Mesenchymal stem cell (in vitro differentiated cells and primary cell): ENCODE measurements at regions not wholly inside any gene's neighbourhood (a gene's known extent, or its start where the extent isn't known, plus 50 kb on each side); places are given as distances from the start of the nearest gene placed in this dataset.

ENCODE experiments used
- DNase-seq: peaks from one replicate; pipeline ENCODE4 v3.0.0-alpha.2; 2013
- H2AFZ ChIP-seq: one replicate; pipeline ENCODE4 v1.6.1; 2013; ENCODE audit warnings: low read depth, mild to moderate bottlenecking, control low read depth, inconsistent platforms, low read length, moderate library complexity
- H2AK5ac ChIP-seq: 2 replicates; pipeline ENCODE4 v1.6.1; 2013; ENCODE audit warnings: low read length, moderate library complexity, mild to moderate bottlenecking, inconsistent platforms; ENCODE audit not compliant: severe bottlenecking
- H2BK120ac ChIP-seq: one replicate; pipeline ENCODE4 v1.6.1; 2013; ENCODE audit warnings: low read depth, mild to moderate bottlenecking, inconsistent platforms, low read length, moderate library complexity
- H2BK12ac ChIP-seq, 2 experiments: one replicate each; pipeline ENCODE4 v1.6.1; 2013; ENCODE audit warnings: inconsistent platforms in 2 of 2, low read length in 2 of 2, mild to moderate bottlenecking in 2 of 2, moderate library complexity in 2 of 2, control low read depth in 1 of 2
- H2BK15ac ChIP-seq: one replicate; pipeline ENCODE4 v1.6.1; 2013; ENCODE audit warnings: mild to moderate bottlenecking, low read depth, inconsistent platforms; ENCODE audit not compliant: poor library complexity, severe bottlenecking
- H2BK5ac ChIP-seq: 2 replicates; pipeline ENCODE4 v1.6.1; 2013; ENCODE audit warnings: low read depth, mild to moderate bottlenecking, low read length, control low read depth, inconsistent platforms; ENCODE audit not compliant: poor library complexity, severe bottlenecking
- H3K14ac ChIP-seq, 2 experiments: one replicate each; pipeline ENCODE4 v1.6.1; 2013; ENCODE audit warnings: inconsistent platforms in 2 of 2, low read length in 2 of 2, control low read depth in 1 of 2, mild to moderate bottlenecking in 1 of 2, moderate library complexity in 1 of 2
- H3K18ac ChIP-seq, 2 experiments: one replicate each; pipeline ENCODE4 v1.6.1; 2013; ENCODE audit warnings: inconsistent platforms in 2 of 2, low read length in 2 of 2, control low read depth in 1 of 2, low read depth in 1 of 2, mild to moderate bottlenecking in 1 of 2
- H3K23ac ChIP-seq, 2 experiments: one replicate each; pipeline ENCODE4 v1.6.1; 2013; ENCODE audit warnings: inconsistent platforms in 2 of 2, low read length in 2 of 2, mild to moderate bottlenecking in 2 of 2, moderate library complexity in 2 of 2, control low read depth in 1 of 2
- H3K27ac ChIP-seq: 2 replicates; pipeline ENCODE4 v1.5.1; 2013; ENCODE audit warnings: mild to moderate bottlenecking, moderate library complexity, low read length, control low read depth, inconsistent platforms; ENCODE audit not compliant: poor library complexity, severe bottlenecking
- H3K27me3 ChIP-seq, 2 experiments: 2 replicates each; pipeline versions ENCODE4 v1.6.1 to v1.7.0; 2013; ENCODE audit warnings: low read length in 2 of 2, mild to moderate bottlenecking in 2 of 2, moderate library complexity in 2 of 2, control low read depth in 1 of 2, inconsistent platforms in 1 of 2; ENCODE audit not compliant: control insufficient read depth in 1 of 2, insufficient read depth in 1 of 2
- H3K36me3 ChIP-seq, 2 experiments: 2 replicates each; pipeline versions ENCODE4 v1.6.1 to v1.7.0; 2013; ENCODE audit warnings: low read length in 2 of 2, control low read depth in 1 of 2, inconsistent platforms in 1 of 2, low read depth in 1 of 2, mild to moderate bottlenecking in 1 of 2; ENCODE audit not compliant: insufficient read depth in 2 of 2, control insufficient read depth in 1 of 2
- H3K4ac ChIP-seq, 2 experiments: one replicate each; pipeline ENCODE4 v1.6.1; 2013; ENCODE audit warnings: inconsistent platforms in 2 of 2, low read length in 2 of 2, mild to moderate bottlenecking in 2 of 2, moderate library complexity in 2 of 2, control low read depth in 1 of 2, low read depth in 1 of 2
- H3K4me1 ChIP-seq: 2 replicates; pipeline ENCODE4 v1.6.1; 2013; ENCODE audit warnings: low read depth, low read length, control low read depth; ENCODE audit not compliant: control insufficient read depth, insufficient read depth
- H3K4me2 ChIP-seq: 2 replicates; pipeline ENCODE4 v1.6.1; 2013; ENCODE audit warnings: low read length, mild to moderate bottlenecking, inconsistent platforms; ENCODE audit not compliant: poor library complexity, severe bottlenecking
- H3K4me3 ChIP-seq, 2 experiments: 2 replicates each; pipeline versions ENCODE4 v1.5.1 to v1.7.0; 2013; ENCODE audit warnings: low read length in 2 of 2, mild to moderate bottlenecking in 2 of 2, control low read depth in 1 of 2, low read depth in 1 of 2; ENCODE audit not compliant: insufficient read depth in 1 of 2
- H3K79me1 ChIP-seq: replicated peaks from 2 replicates; pipeline ENCODE4 v1.6.1; 2013; ENCODE audit warnings: mild to moderate bottlenecking, control low read depth, low read length, inconsistent platforms; ENCODE audit not compliant: poor library complexity, severe bottlenecking
- H3K9ac ChIP-seq: 2 replicates; pipeline ENCODE4 v1.7.0; 2013; ENCODE audit warnings: mild to moderate bottlenecking, low read length, moderate library complexity
- H3K9me3 ChIP-seq: 2 replicates; pipeline ENCODE4 v1.7.0; 2013; ENCODE audit warnings: mild to moderate bottlenecking, low read length; ENCODE audit not compliant: control insufficient read depth
- H4K8ac ChIP-seq: one replicate; pipeline ENCODE4 v1.6.1; 2013; ENCODE audit warnings: inconsistent platforms, mild to moderate bottlenecking, low read length, moderate library complexity
- H4K91ac ChIP-seq: one replicate; pipeline ENCODE4 v1.6.1; 2013; ENCODE audit warnings: mild to moderate bottlenecking, low read length, inconsistent platforms
- WGBS: methylation state at CpG from one replicate; pipeline ENCODE4 v1.1.7; 2013; ENCODE audit warnings: mixed read lengths; 5-methylcytosine and 5-hydroxymethylcytosine counted together

- H3K36me3 ChIP-seq = peaks cover 8 to 10% of the 10 kb centered on the region in 2 experiments
- peak overlapping the region; percentile 23 for H2AFZ ChIP-seq
- peak overlapping the region; percentile 11 for H4K91ac ChIP-seq
- DNase-seq = peak; percentile 51
- H2BK12ac ChIP-seq = no peak overlapping the region
- H3K4me3 ChIP-seq = peak overlapping the region; percentile 78 to 88
- H3K79me1 ChIP-seq = no peaks in the 10 kb centered on the region
- no peak overlapping the region for H2BK5ac ChIP-seq
- no peak overlapping the region for H2BK120ac ChIP-seq
- no peaks in the 10 kb centered on the region for H3K9me3 ChIP-seq
- peaks cover 2% of the 10 kb centered on the region for H3K4me1 ChIP-seq
- peak overlapping the region; percentile 63 for H3K4me2 ChIP-seq
- H3K27ac ChIP-seq = peak overlapping the region; percentile 58
- peak overlapping the region in 1 of 2 experiments; percentile 83 for H3K14ac ChIP-seq
- peak overlapping the region in 1 of 2 experiments; percentile 59 for H3K23ac ChIP-seq
- H3K18ac ChIP-seq = peak overlapping the region in 1 of 2 experiments; percentile 56
- peak overlapping the region; percentile 2 for H2BK15ac ChIP-seq
- no peak overlapping the region for H2AK5ac ChIP-seq
- H4K8ac ChIP-seq = no peak overlapping the region
- H3K4ac ChIP-seq = no peak overlapping the region
- H3K9ac ChIP-seq = peak overlapping the region; percentile 91
- H3K27me3 ChIP-seq = peaks cover 0 to 48% of the 10 kb centered on the region in 2 experiments
- 0% methylated on average over 1 of the region's 54 CpGs for WGBS
Observed at GRCh38 chrX:45850775-45851433, 650.2 kb upstream of the DIPK2B start.

- Histone ChIP-seq H4K91ac (peak overlapping the region; percentile 11), H3K14ac (no peak overlapping the region), H3K27ac (peak overlapping the region; percentile 58), H3K79me1 (no peaks in the 10 kb centered on the region), H2BK12ac (no peak overlapping the region), H3K27me3 (peaks cover 0 to 42% of the 10 kb centered on the region in 2 experiments), H3K18ac (peak overlapping the region in 1 of 2 experiments; percentile 33), H3K9me3 (no peaks in the 10 kb centered on the region), H2BK5ac (no peak overlapping the region), H2AFZ (no peak overlapping the region), H3K4ac (no peak overlapping the region), H3K9ac (peak overlapping the region; percentile 91), H4K8ac (no peak overlapping the region), H2BK15ac (peak overlapping the region; percentile 28), H3K23ac (no peak overlapping the region), H3K36me3 (peaks cover 10 to 16% of the 10 kb centered on the region in 2 experiments), H3K4me1 (peaks cover 2% of the 10 kb centered on the region), H3K4me2 (peak overlapping the region; percentile 63), H2AK5ac (no peak overlapping the region), H3K4me3 (peak overlapping the region; percentile 78 to 88), H2BK120ac (no peak overlapping the region)
- peak; percentile 36 for DNase-seq
- WGBS = under 1% methylated on average over 26 of the region's 28 CpGs
Observed at GRCh38 chrX:45850197-45850774, 649.6 kb upstream of the DIPK2B start.

GRCh38 chrX:45849261-45849862 is 648.7 kb upstream of the DIPK2B start:
- 100% methylated on average over 1 of the region's 9 CpGs for WGBS
- H3K18ac ChIP-seq = no peak overlapping the region
- no peak overlapping the region for H2BK12ac ChIP-seq
- H3K4ac ChIP-seq = no peak overlapping the region
- H3K27me3 ChIP-seq = peaks cover 0 to 39% of the 10 kb centered on the region in 2 experiments
- no peak overlapping the region for H2BK15ac ChIP-seq
- H2AFZ ChIP-seq = no peak overlapping the region
- no peak overlapping the region for H3K14ac ChIP-seq
- no peaks in the 10 kb centered on the region for H3K79me1 ChIP-seq
- no peak overlapping the region for H4K91ac ChIP-seq
- H3K4me2 ChIP-seq = peak overlapping the region; percentile 16
- no peak overlapping the region for H3K23ac ChIP-seq
- peak; percentile 74 for DNase-seq
- no peak overlapping the region for H2BK120ac ChIP-seq
- no peak overlapping the region for H2BK5ac ChIP-seq
- H3K4me3 ChIP-seq = peak overlapping the region in 1 of 2 experiments; percentile 88
- no peaks in the 10 kb centered on the region for H3K9me3 ChIP-seq
- H3K27ac ChIP-seq = peak overlapping the region; percentile 58
- peak overlapping the region; percentile 91 for H3K9ac ChIP-seq
- H4K8ac ChIP-seq = no peak overlapping the region
- peaks cover 2% of the 10 kb centered on the region for H3K4me1 ChIP-seq
- H2AK5ac ChIP-seq = no peak overlapping the region
- H3K36me3 ChIP-seq = peaks cover 11 to 20% of the 10 kb centered on the region in 2 experiments

- Histone ChIP-seq H3K4me2 (peak overlapping the region; percentile 47), H4K8ac (no peak overlapping the region), H2BK5ac (no peak overlapping the region), H3K4me3 (no peak overlapping the region), H3K14ac (no peak overlapping the region), H3K36me3 (peaks cover 11 to 24% of the 10 kb centered on the region in 2 experiments), H3K4ac (no peak overlapping the region), H3K9ac (no peak overlapping the region), H3K9me3 (peaks cover 2% of the 10 kb centered on the region), H2AK5ac (no peak overlapping the region), H3K18ac (no peak overlapping the region), H2BK12ac (no peak overlapping the region), H4K91ac (no peak overlapping the region), H3K27ac (peak overlapping the region; percentile 56), H2BK120ac (peak overlapping the region; percentile 19), H2AFZ (no peak overlapping the region), H3K23ac (no peak overlapping the region), H3K4me1 (peaks cover 2% of the 10 kb centered on the region), H3K79me1 (no peaks in the 10 kb centered on the region), H2BK15ac (no peak overlapping the region), H3K27me3 (peaks cover 0 to 38% of the 10 kb centered on the region in 2 experiments)
- peak; percentile 13 for DNase-seq
- WGBS = 100% methylated on average over 2 of the region's 5 CpGs
Observed at GRCh38 chrX:45847961-45848360, 647.3 kb upstream of the DIPK2B start.
